HFF-Myc (cell line): ENCODE measurements at regions not wholly inside any gene's neighbourhood (a gene's known extent, or its start where the extent isn't known, plus 50 kb on each side); places are given as distances from the start of the nearest gene placed in this dataset.

Experiments
- DNase-seq: peaks from one replicate; pipeline ENCODE4 v3.0.0-alpha.2; 2011; ENCODE audit warnings: low read depth; ENCODE audit errors: extremely low read depth
- H3K4me3 ChIP-seq: replicated peaks from 2 replicates; pipeline ENCODE4 v1.5.1; 2011; ENCODE audit warnings: low read depth, mild to moderate bottlenecking, control low read depth, low read length
- TF ChIP-seq, protein P1 (sequence below): IDR thresholded peaks from 2 replicates; pipeline ENCODE4 v1.5.1; 2012; ENCODE audit warnings: mild to moderate bottlenecking, low read depth, low read length, control low read depth; ENCODE audit errors: missing control alignments

DNA sequence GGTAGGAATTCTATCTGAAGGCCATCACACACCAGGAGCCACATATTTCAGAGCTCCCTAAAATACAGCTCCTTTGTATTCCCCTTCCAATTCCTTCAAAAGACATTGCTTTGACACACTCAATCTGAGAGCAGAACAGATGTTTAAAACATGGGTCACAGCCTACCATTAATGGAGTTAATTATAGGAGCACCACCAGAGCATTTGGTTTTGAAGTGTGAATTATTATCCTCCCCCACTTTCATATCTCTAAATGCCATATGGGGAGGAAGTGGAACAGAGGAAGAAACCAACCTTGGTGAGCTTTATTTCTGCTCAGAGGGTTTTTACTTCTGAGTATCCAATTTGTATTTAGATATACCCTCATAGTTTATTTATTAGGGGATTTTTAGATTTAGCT lies 50.7 kb upstream of the TNFRSF21 start:
- no peak overlapping the region for H3K4me3 ChIP-seq
- TF ChIP-seq, protein P1, sequence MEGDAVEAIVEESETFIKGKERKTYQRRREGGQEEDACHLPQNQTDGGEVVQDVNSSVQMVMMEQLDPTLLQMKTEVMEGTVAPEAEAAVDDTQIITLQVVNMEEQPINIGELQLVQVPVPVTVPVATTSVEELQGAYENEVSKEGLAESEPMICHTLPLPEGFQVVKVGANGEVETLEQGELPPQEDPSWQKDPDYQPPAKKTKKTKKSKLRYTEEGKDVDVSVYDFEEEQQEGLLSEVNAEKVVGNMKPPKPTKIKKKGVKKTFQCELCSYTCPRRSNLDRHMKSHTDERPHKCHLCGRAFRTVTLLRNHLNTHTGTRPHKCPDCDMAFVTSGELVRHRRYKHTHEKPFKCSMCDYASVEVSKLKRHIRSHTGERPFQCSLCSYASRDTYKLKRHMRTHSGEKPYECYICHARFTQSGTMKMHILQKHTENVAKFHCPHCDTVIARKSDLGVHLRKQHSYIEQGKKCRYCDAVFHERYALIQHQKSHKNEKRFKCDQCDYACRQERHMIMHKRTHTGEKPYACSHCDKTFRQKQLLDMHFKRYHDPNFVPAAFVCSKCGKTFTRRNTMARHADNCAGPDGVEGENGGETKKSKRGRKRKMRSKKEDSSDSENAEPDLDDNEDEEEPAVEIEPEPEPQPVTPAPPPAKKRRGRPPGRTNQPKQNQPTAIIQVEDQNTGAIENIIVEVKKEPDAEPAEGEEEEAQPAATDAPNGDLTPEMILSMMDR, result no peak
- DNase-seq, result no peak

DNA sequence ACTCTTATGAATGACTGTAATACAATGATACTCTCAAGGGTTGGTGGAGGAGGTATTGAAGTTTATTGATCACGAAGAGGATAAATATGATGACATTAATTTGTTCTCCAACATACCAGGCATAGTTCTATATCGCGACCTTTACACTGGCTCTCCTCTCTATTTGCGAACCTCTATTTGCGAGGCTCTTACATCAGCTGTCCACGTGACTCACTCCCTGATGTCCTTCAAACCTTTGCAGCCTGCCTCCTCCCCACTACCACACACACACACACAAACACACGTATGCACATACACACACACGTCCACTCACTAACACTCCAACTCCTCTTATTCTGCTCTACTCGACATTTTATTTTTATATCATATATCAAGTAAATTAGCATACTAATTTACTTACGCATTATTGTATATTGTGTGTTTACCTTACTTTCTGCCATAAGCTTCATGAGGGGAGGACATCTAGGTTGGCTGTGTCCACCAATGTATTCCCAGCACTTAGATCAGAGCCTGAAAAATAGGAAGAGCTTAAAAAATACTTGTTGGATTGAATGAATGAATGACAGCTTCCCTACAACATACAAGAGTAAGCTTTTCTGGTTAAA lies 53.3 kb upstream of the TNFRSF21 start:
- no peak overlapping the region for H3K4me3 ChIP-seq
- TF ChIP-seq, protein P1, result no peak
- DNase-seq, result no peak

DNA sequence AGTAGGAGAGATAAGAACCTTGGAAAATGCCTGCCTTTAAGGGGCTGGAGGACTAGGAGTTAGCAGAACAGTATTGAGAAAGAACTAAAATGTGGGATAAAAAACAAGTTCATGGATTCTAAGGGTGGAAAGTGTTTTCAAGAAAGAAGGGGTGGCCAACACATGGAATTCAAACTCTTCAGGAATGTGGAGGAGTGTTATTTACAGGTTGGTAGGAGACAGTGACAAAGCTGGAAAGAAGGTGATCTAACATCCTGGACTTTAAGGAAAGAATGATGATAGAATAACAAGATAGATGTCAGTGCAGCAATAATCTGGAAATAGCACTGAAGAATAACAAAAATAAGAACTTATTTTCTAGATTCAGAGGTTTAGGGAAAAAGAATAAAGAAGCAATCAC lies 54.0 kb upstream of the TNFRSF21 start:
- no peak overlapping the region for H3K4me3 ChIP-seq
- DNase-seq, result no peak
- TF ChIP-seq, protein P1, result no peak

- TF ChIP-seq, protein P1, result no peak
- no peak overlapping the region for H3K4me3 ChIP-seq
- no peak for DNase-seq
These were observed 56.7 kb upstream of the TNFRSF21 start for GRCh38 chr6:47366335-47366890.

DNA sequence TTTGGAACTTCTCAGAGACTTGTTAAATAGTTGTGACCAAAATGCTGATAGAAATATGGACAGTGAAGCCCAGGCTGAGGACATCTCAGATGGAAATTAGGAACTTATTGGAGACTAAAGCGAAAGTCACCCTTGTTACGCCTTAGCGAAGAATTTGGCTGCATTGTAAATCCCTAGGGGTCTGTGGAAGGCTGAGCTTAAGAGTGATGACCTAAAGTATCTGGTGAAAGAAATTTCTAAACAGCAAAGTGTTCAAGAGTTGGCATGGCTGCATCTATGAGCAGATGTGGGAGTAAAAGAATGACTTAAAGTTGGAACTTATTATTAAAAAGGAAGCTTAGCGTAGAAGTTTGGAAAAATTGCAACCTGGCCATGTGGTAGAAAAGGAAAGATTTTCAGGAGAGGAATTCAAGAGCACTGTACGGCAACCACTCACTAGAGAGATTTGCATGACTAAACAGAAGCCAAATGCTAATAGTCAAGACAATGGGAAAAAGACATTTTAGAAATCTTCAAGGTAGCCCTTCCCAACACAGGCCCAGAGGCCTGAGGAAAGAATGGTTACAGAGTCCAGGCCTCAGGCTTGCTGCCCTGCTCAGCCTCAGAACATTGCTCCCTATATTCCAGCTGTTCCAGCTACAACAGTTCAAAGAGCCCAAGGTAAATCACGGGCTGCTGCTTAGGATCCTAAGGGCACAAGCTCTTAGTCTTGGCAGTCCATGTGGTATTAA lies 61.6 kb upstream of the TNFRSF21 start:
- H3K4me3 ChIP-seq, result no peak overlapping the region
- no peak for DNase-seq
- TF ChIP-seq, protein P1, result no peak

- DNase-seq, result no peak
- TF ChIP-seq, protein P1, result no peak
- no peak overlapping the region for H3K4me3 ChIP-seq
These were observed 62.2 kb upstream of the TNFRSF21 start for GRCh38 chr6:47371870-47372255.
